B cell (primary cell): ENCODE measurements at regions not wholly inside any gene's neighbourhood (a gene's known extent, or its start where the extent isn't known, plus 50 kb on each side); places are given as distances from the start of the nearest gene placed in this dataset.

ENCODE experiments used
- CTCF ChIP-seq: fragments of 200-600 bp; IDR thresholded peaks from one replicate; pipeline ENCODE4 v1.8.0; 2022; ENCODE audit warnings: antibody characterized with exemption, mild to moderate bottlenecking
- EZH2 ChIP-seq: IDR thresholded peaks from 2 replicates; pipeline ENCODE4 v1.6.1; 2012; ENCODE audit warnings: borderline replicate concordance, low read depth, mild to moderate bottlenecking, moderate library complexity, low read length; ENCODE audit not compliant: insufficient read depth, poor library complexity, severe bottlenecking

- no peak for TF ChIP-seq CTCF
- no peak for TF ChIP-seq EZH2
Observed at GRCh38 chr4:28682847-28683246, 1822.2 kb downstream of the STIM2 start.
